ENCODE measurements at regions not wholly inside any gene's neighbourhood (a gene's known extent, or its start where the extent isn't known, plus 50 kb on each side); places are given as distances from the start of the nearest gene placed in this dataset.

GRCh38 chr13:65154661-65155447 is 2075.3 kb downstream of the PCDH9 start:
- no peaks in the 10 kb centered on the region for H3K4me1 ChIP-seq (replicated peaks in 1 of 2)
- no peak overlapping the region for H3K4me3 ChIP-seq
- no peak overlapping the region for H3K27ac ChIP-seq
- intact Hi-C loops (cut with DNase I), result no loop called here
- no peak for DNase-seq
- H3K36me3 ChIP-seq (replicated peaks in 1 of 2), result no peaks in the 10 kb centered on the region
- TF ChIP-seq POLR2A (IDR thresholded peaks at IDR 0.05) (no peak), CTCF (IDR thresholded peaks at IDR 0.05) (no peak)
- WGBS, 4 donors, result 84 to 92% (median 89%) methylated on average over 5 of the region's 5 CpGs
- no peaks in the 10 kb centered on the region for H3K27me3 ChIP-seq
- H3K9me3 ChIP-seq (replicated peaks in 1 of 3), result no peaks in the 10 kb centered on the region

- Histone ChIP-seq H3K9me3 (replicated peaks in 1 of 3) (no peaks in the 10 kb centered on the region), H3K4me3 (no peak overlapping the region), H3K27me3 (no peaks in the 10 kb centered on the region), H3K36me3 (replicated peaks in 1 of 2) (no peaks in the 10 kb centered on the region), H3K27ac (no peak overlapping the region), H3K4me1 (replicated peaks in 1 of 2) (no peaks in the 10 kb centered on the region)
- TF ChIP-seq POLR2A (IDR thresholded peaks at IDR 0.05), result no peak
- no peak for TF ChIP-seq CTCF (IDR thresholded peaks at IDR 0.05)
- no peak for DNase-seq
- 86 to 96% (median 94%) methylated on average over 18 to 37 of the region's 37 CpGs for WGBS, 4 donors
- intact Hi-C loops (cut with DNase I), result no loop called here
Measured at GRCh38 chr13:65149687-65150086, 2080.4 kb downstream of the PCDH9 start.

GRCh38 chr13:65143920-65144319 is 2086.2 kb downstream of the PCDH9 start:
- Histone ChIP-seq H3K4me1 (replicated peaks in 1 of 2) (no peaks in the 10 kb centered on the region), H3K36me3 (replicated peaks in 1 of 2) (no peaks in the 10 kb centered on the region), H3K4me3 (no peak overlapping the region), H3K9me3 (replicated peaks in 1 of 3) (no peaks in the 10 kb centered on the region), H3K27ac (no peak overlapping the region), H3K27me3 (no peaks in the 10 kb centered on the region)
- no peak for DNase-seq
- no peak for TF ChIP-seq CTCF (IDR thresholded peaks at IDR 0.05)
- no peak for TF ChIP-seq POLR2A (IDR thresholded peaks at IDR 0.05)
- intact Hi-C loops (cut with DNase I), result no loop called here
- 85 to 96% (median 87%) methylated on average over 3 of the region's 3 CpGs for WGBS, 4 donors

- intact Hi-C loops (cut with DNase I), result no loop called here
- 75 to 80% (median 78%) methylated on average over 7 of the region's 7 CpGs for WGBS, 4 donors
Measured at GRCh38 chr13:65133094-65133493, 2097.0 kb downstream of the PCDH9 start.

More at GRCh38 chr13:65133094-65133493, 2097.0 kb downstream of the PCDH9 start:
- H3K9me3 ChIP-seq (replicated peaks in 1 of 3), result no peaks in the 10 kb centered on the region
- H3K4me1 ChIP-seq (replicated peaks in 1 of 2), result no peaks in the 10 kb centered on the region
- H3K4me3 ChIP-seq, result no peak overlapping the region
- H3K27ac ChIP-seq, result no peak overlapping the region
- H3K36me3 ChIP-seq (replicated peaks in 1 of 2), result no peaks in the 10 kb centered on the region
- TF ChIP-seq POLR2A (IDR thresholded peaks at IDR 0.05) (no peak), CTCF (IDR thresholded peaks at IDR 0.05) (no peak)
- no peaks in the 10 kb centered on the region for H3K27me3 ChIP-seq
- no peak for DNase-seq
